NB4 (cell line): ENCODE measurements at regions not wholly inside any gene's neighbourhood (a gene's known extent, or its start where the extent isn't known, plus 50 kb on each side); places are given as distances from the start of the nearest gene placed in this dataset.
"Not testable (repeated sequence)": the region's sequence is repeated elsewhere in the genome, so short reads cannot be mapped to it uniquely, and the experiment has no call there.

ENCODE experiments used
- DNase-seq: peaks from one replicate; pipeline ENCODE4 v3.0.0; 2010; ENCODE audit warnings: low read depth
- H3K4me3 ChIP-seq: one replicate; pipeline ENCODE4 v1.5.1; 2011; ENCODE audit warnings: mild to moderate bottlenecking, low read depth, low read length, moderate library complexity
- MYC ChIP-seq: IDR thresholded peaks from 2 replicates; pipeline ENCODE4 v1.6.1; 2011; ENCODE audit warnings: low read depth, low read length
- POLR2A ChIP-seq: IDR thresholded peaks from 2 replicates; pipeline ENCODE4 v1.6.1; 2011; ENCODE audit warnings: mild to moderate bottlenecking; ENCODE audit not compliant: insufficient read length; ENCODE audit errors: extremely low read depth
- TF ChIP-seq, protein P1 (sequence below): IDR thresholded peaks from 2 replicates; pipeline ENCODE4 v1.6.1; 2011; ENCODE audit warnings: low read depth, low read length
- TF ChIP-seq, protein P2 (sequence below): IDR thresholded peaks from one replicate; pipeline ENCODE4 v1.5.1; 2012; ENCODE audit warnings: low read depth, low read length

DNA sequence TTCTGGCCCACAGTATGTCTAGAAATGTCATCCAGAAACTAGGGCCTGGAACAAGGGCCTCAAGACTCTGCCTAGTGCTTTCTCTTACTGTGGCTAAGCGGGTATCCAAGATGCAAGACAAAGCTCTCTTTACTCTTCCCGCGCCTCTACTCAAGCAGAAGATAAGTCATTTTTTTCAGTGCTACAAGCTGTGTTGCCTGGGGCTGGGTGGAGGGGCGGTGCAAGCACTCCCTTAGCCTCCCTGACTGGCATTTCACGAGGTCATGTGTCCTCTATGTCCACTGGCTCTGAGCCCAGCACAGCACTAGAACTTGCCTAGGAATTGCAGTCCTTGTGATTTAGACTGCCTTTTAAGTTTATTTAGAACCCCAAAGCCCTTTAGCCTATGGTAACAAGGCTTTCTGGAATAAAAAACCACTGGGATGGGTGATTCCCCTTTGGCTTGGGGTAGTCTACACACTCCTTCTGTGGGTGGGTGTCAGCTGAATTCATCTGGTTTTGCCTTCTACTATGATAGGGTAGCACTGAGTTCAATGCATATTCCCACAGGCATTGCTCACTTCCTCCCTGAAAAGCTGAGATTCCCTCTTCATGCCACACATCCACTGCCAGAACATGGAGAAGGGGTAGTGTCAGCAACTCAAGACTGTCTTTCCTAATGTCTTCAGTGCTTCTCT, 371.8 kb upstream of the KCND2 start:
- TF ChIP-seq, protein P1, sequence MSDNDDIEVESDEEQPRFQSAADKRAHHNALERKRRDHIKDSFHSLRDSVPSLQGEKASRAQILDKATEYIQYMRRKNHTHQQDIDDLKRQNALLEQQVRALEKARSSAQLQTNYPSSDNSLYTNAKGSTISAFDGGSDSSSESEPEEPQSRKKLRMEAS: no peak
- TF ChIP-seq MYC (no peak), POLR2A (no peak)
- TF ChIP-seq, protein P2, sequence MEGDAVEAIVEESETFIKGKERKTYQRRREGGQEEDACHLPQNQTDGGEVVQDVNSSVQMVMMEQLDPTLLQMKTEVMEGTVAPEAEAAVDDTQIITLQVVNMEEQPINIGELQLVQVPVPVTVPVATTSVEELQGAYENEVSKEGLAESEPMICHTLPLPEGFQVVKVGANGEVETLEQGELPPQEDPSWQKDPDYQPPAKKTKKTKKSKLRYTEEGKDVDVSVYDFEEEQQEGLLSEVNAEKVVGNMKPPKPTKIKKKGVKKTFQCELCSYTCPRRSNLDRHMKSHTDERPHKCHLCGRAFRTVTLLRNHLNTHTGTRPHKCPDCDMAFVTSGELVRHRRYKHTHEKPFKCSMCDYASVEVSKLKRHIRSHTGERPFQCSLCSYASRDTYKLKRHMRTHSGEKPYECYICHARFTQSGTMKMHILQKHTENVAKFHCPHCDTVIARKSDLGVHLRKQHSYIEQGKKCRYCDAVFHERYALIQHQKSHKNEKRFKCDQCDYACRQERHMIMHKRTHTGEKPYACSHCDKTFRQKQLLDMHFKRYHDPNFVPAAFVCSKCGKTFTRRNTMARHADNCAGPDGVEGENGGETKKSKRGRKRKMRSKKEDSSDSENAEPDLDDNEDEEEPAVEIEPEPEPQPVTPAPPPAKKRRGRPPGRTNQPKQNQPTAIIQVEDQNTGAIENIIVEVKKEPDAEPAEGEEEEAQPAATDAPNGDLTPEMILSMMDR: no peak
- no peak for DNase-seq
- no peak overlapping the region for H3K4me3 ChIP-seq

DNA sequence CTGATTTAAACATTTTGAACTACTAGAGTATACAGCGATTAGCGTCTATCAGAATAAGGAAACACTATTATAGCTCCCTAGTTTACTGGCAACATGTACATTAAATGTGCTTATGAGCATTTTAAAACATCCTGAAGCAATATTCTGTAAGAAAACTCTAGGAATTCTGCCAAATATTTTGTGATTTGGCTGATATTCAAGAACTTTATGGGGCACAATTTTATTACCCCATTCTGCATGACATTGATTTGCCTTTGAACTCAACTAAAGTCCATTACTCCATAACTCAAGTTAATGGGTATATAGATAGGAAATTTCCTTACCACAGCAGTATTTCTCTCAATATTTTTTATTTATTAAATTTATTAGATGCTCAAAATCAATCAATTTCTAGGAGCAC, 369.9 kb upstream of the KCND2 start:
- TF ChIP-seq, protein P2: no peak
- TF ChIP-seq POLR2A (no peak), MYC (no peak)
- TF ChIP-seq, protein P1: no peak

DNA sequence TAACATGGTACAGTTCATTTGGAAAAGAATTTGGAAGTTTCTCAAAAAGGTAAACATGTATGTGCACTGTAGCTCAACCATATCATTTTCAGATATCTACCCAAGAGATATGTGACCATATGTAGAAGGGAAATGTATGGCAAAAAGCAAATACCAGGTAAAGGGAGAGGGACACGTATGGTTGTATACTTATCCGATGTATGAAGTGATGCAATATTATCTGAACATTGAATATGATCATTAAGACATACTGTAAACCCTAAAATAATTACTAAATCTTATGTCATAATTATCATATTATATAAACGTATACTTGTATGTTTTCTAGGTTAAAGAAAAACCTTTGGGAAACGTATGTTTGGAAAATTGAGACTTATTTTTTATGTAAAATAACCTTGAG, 367.5 kb upstream of the KCND2 start:
- H3K4me3 ChIP-seq: no peak overlapping the region
- TF ChIP-seq MYC (no peak), POLR2A (no peak)
- TF ChIP-seq, protein P2: no peak
- TF ChIP-seq, protein P1: no peak
- no peak for DNase-seq

More for the DNA sequence above, 369.9 kb upstream of the KCND2 start:
- H3K4me3 ChIP-seq: no peak overlapping the region
- no peak for DNase-seq

DNA sequence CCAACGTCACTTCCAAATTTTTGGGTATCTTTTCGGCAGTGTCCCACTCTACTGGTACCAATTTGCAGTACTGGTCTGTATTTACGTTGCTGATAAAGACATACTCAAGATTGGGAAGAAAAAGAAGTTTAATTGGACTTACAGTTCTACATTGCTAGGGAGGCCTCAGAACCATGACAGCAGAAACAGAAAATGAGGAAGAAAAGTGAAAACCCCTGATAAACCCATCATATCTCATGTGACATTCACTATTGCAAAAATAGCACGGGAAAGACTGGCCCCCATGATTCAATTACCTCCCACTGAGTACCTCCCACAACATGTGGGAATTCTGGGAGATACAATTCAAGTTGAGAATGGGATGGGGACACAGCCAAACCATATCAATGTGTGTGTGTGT, 364.0 kb upstream of the KCND2 start:
- TF ChIP-seq MYC (no peak), POLR2A (no peak)
- TF ChIP-seq, protein P2: no peak
- TF ChIP-seq, protein P1: no peak

DNA sequence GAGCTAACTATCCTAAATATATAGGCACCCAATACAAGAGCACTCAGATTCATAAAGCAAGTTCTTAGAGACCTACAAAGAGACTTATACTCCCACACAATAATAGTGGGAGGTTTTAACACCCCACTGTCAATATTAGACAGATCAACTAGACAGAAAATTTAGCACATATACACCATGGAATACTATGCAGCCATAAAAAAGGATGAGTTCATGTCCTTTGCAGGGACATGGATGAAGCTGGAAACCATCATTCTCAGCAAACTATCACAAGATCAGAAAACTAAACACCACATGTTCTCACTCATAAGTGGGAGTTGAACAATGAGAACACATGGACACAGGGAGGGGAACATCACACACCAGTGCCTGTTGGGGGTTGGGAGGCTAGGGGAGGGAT, 358.9 kb upstream of the KCND2 start:
- not testable (repeated sequence) for H3K4me3 ChIP-seq, DNase-seq

More for the DNA sequence above, 364.0 kb upstream of the KCND2 start:
- H3K4me3 ChIP-seq: no peak overlapping the region
- no peak for DNase-seq

DNA sequence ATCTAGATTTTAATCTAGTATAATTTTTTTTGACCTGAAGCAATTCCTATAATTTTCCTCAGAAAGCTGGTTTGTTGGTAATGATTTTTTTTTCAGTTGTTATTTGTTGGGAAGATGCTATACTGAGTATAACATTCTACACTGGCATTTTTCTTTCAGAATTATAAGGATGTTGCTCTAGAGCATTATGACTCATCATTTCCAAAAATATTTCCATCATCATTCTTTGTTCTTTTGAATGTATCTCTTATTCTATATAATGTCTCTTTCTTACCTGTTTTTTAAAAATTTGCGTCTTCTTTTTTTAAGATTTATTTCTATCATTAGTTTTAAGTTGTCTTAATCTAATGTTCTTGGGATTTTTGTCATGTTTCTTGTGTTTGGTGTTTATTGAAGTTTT, 356.5 kb upstream of the KCND2 start:
- no peak overlapping the region for H3K4me3 ChIP-seq
- DNase-seq: no peak
- no peak for TF ChIP-seq POLR2A
- no peak for TF ChIP-seq MYC
- TF ChIP-seq, protein P2: no peak
- TF ChIP-seq, protein P1: no peak
